Gastroesophageal sphincter (tissue), 3 donors: ENCODE measurements at regions not wholly inside any gene's neighbourhood (a gene's known extent, or its start where the extent isn't known, plus 50 kb on each side); places are given as distances from the start of the nearest gene placed in this dataset.

ENCODE experiments used
- CTCF ChIP-seq, 4 experiments: fragments of 200-600 bp in 2 of 4; fragments of 450-650 bp in 2 of 4; sonication (generic) in 1 of 4; IDR thresholded peaks; one replicate each; pipeline ENCODE4 v1.5.1; 2017 to 2019; ENCODE audit warnings: antibody characterized with exemption in 4 of 4, mild to moderate bottlenecking in 2 of 4, moderate library complexity in 2 of 4
- EP300 ChIP-seq: sonication (generic); formaldehyde crosslinking; IDR thresholded peaks from one replicate; pipeline ENCODE4 v1.6.1; 2017; ENCODE audit warnings: antibody characterized with exemption, mild to moderate bottlenecking

GRCh38 chr2:181235011-181235410, 222.2 kb upstream of the ITGA4 start:
- no peak for TF ChIP-seq CTCF (IDR thresholded peaks at IDR 0.05)
- no peak for TF ChIP-seq EP300
